Suprapubic skin (tissue), 4 donors: ENCODE measurements at regions not wholly inside any gene's neighbourhood (a gene's known extent, or its start where the extent isn't known, plus 50 kb on each side); places are given as distances from the start of the nearest gene placed in this dataset.

ENCODE experiments used
- DNase-seq, 2 donors: peaks; one replicate each; pipeline ENCODE4 v3.0.0-alpha.2; 2019; ENCODE audit warnings: low spot score in 2 of 2
- H3K27ac ChIP-seq: fragments of 200-600 bp; sonication (generic); one replicate; pipeline ENCODE4 v1.5.1; 2019
- H3K27me3 ChIP-seq: fragments of 200-600 bp; sonication (generic); one replicate; pipeline ENCODE4 v1.5.1; 2019
- H3K36me3 ChIP-seq: fragments of 200-600 bp; sonication (generic); one replicate; pipeline ENCODE4 v1.5.1; 2019
- H3K4me1 ChIP-seq: fragments of 200-600 bp; sonication (generic); one replicate; pipeline ENCODE4 v1.5.1; 2019
- H3K4me3 ChIP-seq: fragments of 200-600 bp; sonication (generic); one replicate; pipeline ENCODE4 v1.5.1; 2019; ENCODE audit warnings: mild to moderate bottlenecking
- H3K9me3 ChIP-seq: fragments of 200-600 bp; sonication (generic); one replicate; pipeline ENCODE4 v1.5.1; 2019
- CTCF ChIP-seq, 2 donors: fragments of 200-600 bp in 1 of 2; fragments of 450-650 bp in 1 of 2; sonication (generic) in 1 of 2; IDR thresholded peaks; one replicate each; pipeline ENCODE4 v1.5.1; 2016 to 2019; ENCODE audit warnings: antibody characterized with exemption in 2 of 2, mild to moderate bottlenecking in 1 of 2, moderate library complexity in 1 of 2
- EP300 ChIP-seq: sonication (generic); formaldehyde crosslinking; IDR thresholded peaks from one replicate; pipeline ENCODE4 v1.6.1; 2017; ENCODE audit warnings: antibody characterized with exemption
- POLR2A ChIP-seq, 2 donors: fragments of 450-650 bp; IDR thresholded peaks; one replicate each; pipeline ENCODE4 v1.6.1; 2017; ENCODE audit warnings: antibody characterized with exemption in 2 of 2, mild to moderate bottlenecking in 2 of 2, moderate library complexity in 2 of 2
- POLR2AphosphoS5 ChIP-seq, 3 donors: sonication (generic); formaldehyde crosslinking; IDR thresholded peaks; one replicate each; pipeline ENCODE4 v1.6.1; 2017; ENCODE audit warnings: antibody characterized with exemption in 3 of 3
- WGBS: methylation state at CpG from one replicate; pipeline ENCODE4 v1.1.5; 2018; 5-methylcytosine and 5-hydroxymethylcytosine counted together

GRCh38 chr7:19834566-19834965, 61.1 kb upstream of the TMEM196 start:
- Histone ChIP-seq H3K4me1 (no peaks in the 10 kb centered on the region), H3K36me3 (no peaks in the 10 kb centered on the region), H3K27ac (no peak overlapping the region), H3K4me3 (no peak overlapping the region), H3K27me3 (no peaks in the 10 kb centered on the region), H3K9me3 (no peaks in the 10 kb centered on the region)
- no peak for DNase-seq
- no peak for TF ChIP-seq CTCF (IDR thresholded peaks at IDR 0.05)
- no peak for TF ChIP-seq EP300
- TF ChIP-seq POLR2AphosphoS5 (IDR thresholded peaks at IDR 0.05) = no peak
- no peak for TF ChIP-seq POLR2A (IDR thresholded peaks at IDR 0.05)
- 58% methylated on average over 2 of the region's 2 CpGs for WGBS

- no peaks in the 10 kb centered on the region for H3K4me1 ChIP-seq
Measured at GRCh38 chr7:19830604-19831003, 57.2 kb upstream of the TMEM196 start.

More at GRCh38 chr7:19830604-19831003, 57.2 kb upstream of the TMEM196 start:
- no peak for DNase-seq
- TF ChIP-seq EP300 = no peak
- no peak for TF ChIP-seq POLR2A (IDR thresholded peaks at IDR 0.05)
- TF ChIP-seq POLR2AphosphoS5 (IDR thresholded peaks at IDR 0.05) = no peak
- no peak for TF ChIP-seq CTCF (IDR thresholded peaks at IDR 0.05)
- Histone ChIP-seq H3K4me3 (no peak overlapping the region), H3K36me3 (no peaks in the 10 kb centered on the region), H3K9me3 (no peaks in the 10 kb centered on the region), H3K27me3 (no peaks in the 10 kb centered on the region), H3K27ac (no peak overlapping the region)
- WGBS = 68% methylated on average over 2 of the region's 2 CpGs
